ENCODE measurements at regions not wholly inside any gene's neighbourhood (a gene's known extent, or its start where the extent isn't known, plus 50 kb on each side); places are given as distances from the start of the nearest gene placed in this dataset.

GRCh38 chr4:36758312-36759178 is 477.1 kb downstream of the DTHD1 start:
- Histone ChIP-seq H3K27me3 (no peaks in the 10 kb centered on the region), H3K4me3 (no peak overlapping the region), H3K36me3 (no peaks in the 10 kb centered on the region), H3K4me1 (ENCODE audit: low read depth) (no peaks in the 10 kb centered on the region), H3K9me3 (ENCODE audit: low read depth) (no peaks in the 10 kb centered on the region), H3K27ac (no peak overlapping the region)
- DNase-seq (ENCODE audit: low read depth in 1 of 2, low spot score in 1 of 2), result no peak
- no peak for TF ChIP-seq CTCF (IDR thresholded peaks at IDR 0.05; ENCODE audit: low read depth, low read length)

GRCh38 chr4:36761607-36762006 is 480.2 kb downstream of the DTHD1 start:
- no peaks in the 10 kb centered on the region for H3K36me3 ChIP-seq
- H3K27me3 ChIP-seq, result no peaks in the 10 kb centered on the region
- H3K4me1 ChIP-seq (ENCODE audit: low read depth), result no peaks in the 10 kb centered on the region
- no peak for DNase-seq (ENCODE audit: low read depth in 1 of 2, low spot score in 1 of 2)
- TF ChIP-seq CTCF (IDR thresholded peaks at IDR 0.05; ENCODE audit: low read depth, low read length), result no peak
- H3K4me3 ChIP-seq, result no peak overlapping the region
- no peak overlapping the region for H3K27ac ChIP-seq
- no peaks in the 10 kb centered on the region for H3K9me3 ChIP-seq (ENCODE audit: low read depth)

GRCh38 chr4:36763814-36764213 is 480.7 kb upstream of the NWD2 start:
- Histone ChIP-seq H3K27me3 (no peaks in the 10 kb centered on the region), H3K27ac (no peak overlapping the region)
- TF ChIP-seq CTCF (IDR thresholded peaks at IDR 0.05; ENCODE audit: low read depth, low read length), result no peak

GRCh38 chr4:36767596-36767995 is 476.9 kb upstream of the NWD2 start:
- no peaks in the 10 kb centered on the region for H3K36me3 ChIP-seq
- no peak for TF ChIP-seq CTCF (IDR thresholded peaks at IDR 0.05; ENCODE audit: low read depth, low read length)

More at GRCh38 chr4:36763814-36764213, 480.7 kb upstream of the NWD2 start:
- Histone ChIP-seq H3K36me3 (no peaks in the 10 kb centered on the region), H3K4me3 (no peak overlapping the region), H3K4me1 (ENCODE audit: low read depth) (no peaks in the 10 kb centered on the region), H3K9me3 (ENCODE audit: low read depth) (no peaks in the 10 kb centered on the region)
- DNase-seq (ENCODE audit: low read depth in 1 of 2, low spot score in 1 of 2), result no peak

GRCh38 chr4:36771411-36772153 is 473.0 kb upstream of the NWD2 start:
- Histone ChIP-seq H3K4me1 (ENCODE audit: low read depth) (no peaks in the 10 kb centered on the region), H3K27me3 (peaks cover 3% of the 10 kb centered on the region), H3K9me3 (ENCODE audit: low read depth) (no peaks in the 10 kb centered on the region), H3K27ac (no peak overlapping the region), H3K36me3 (no peaks in the 10 kb centered on the region), H3K4me3 (no peak overlapping the region)
- TF ChIP-seq CTCF (IDR thresholded peaks at IDR 0.05; ENCODE audit: low read depth, low read length), result no peak
- DNase-seq (ENCODE audit: low read depth in 1 of 2, low spot score in 1 of 2), result no peak

More at GRCh38 chr4:36767596-36767995, 476.9 kb upstream of the NWD2 start:
- no peak overlapping the region for H3K27ac ChIP-seq
- H3K4me1 ChIP-seq (ENCODE audit: low read depth), result no peaks in the 10 kb centered on the region
- no peaks in the 10 kb centered on the region for H3K27me3 ChIP-seq
- no peaks in the 10 kb centered on the region for H3K9me3 ChIP-seq (ENCODE audit: low read depth)
- DNase-seq (ENCODE audit: low read depth in 1 of 2, low spot score in 1 of 2), result no peak
- H3K4me3 ChIP-seq, result no peak overlapping the region
